Neural cell (in vitro differentiated cells): ENCODE measurements at regions not wholly inside any gene's neighbourhood (a gene's known extent, or its start where the extent isn't known, plus 50 kb on each side); places are given as distances from the start of the nearest gene placed in this dataset.

ENCODE experiments used
- H2AFZ ChIP-seq: fragments of 200-600, 300-800 bp; sonication (generic), shearing (Covaris generic); 2 replicates; pipeline ENCODE4 v1.6.0; 2014; ENCODE audit warnings: low read depth, mild to moderate bottlenecking, antibody characterized with exemption, low read length, moderate library complexity
- H3F3A ChIP-seq: fragments of 200-600 bp; shearing (Covaris generic); 2 replicates; pipeline ENCODE4 v1.6.1; 2016; ENCODE audit warnings: mild to moderate bottlenecking, moderate library complexity, mixed read lengths, antibody characterized with exemption, low read length; ENCODE audit not compliant: insufficient read depth, poor library complexity, severe bottlenecking
- H3K27ac ChIP-seq: fragments of 200-600, 300-800 bp; sonication (generic), shearing (Covaris generic); 2 replicates; pipeline ENCODE4 v1.5.1; 2014; ENCODE audit warnings: mild to moderate bottlenecking, low read length, moderate library complexity
- H3K27me3 ChIP-seq: fragments of 300-800, 200-600 bp; sonication (generic), shearing (Covaris generic); 2 replicates; pipeline ENCODE4 v1.6.0; 2014; ENCODE audit warnings: mild to moderate bottlenecking, low read depth, low read length, moderate library complexity; ENCODE audit not compliant: insufficient read depth
- H3K36me3 ChIP-seq: fragments of 300-800, 200-600 bp; sonication (generic), shearing (Covaris generic); 2 replicates; pipeline ENCODE4 v1.5.1; 2014; ENCODE audit warnings: mild to moderate bottlenecking, antibody characterized with exemption, low read length, moderate library complexity; ENCODE audit not compliant: insufficient read depth
- H3K4me2 ChIP-seq: fragments of 300-800, 200-600 bp; sonication (generic), shearing (Covaris generic); 2 replicates; pipeline ENCODE4 v1.6.0; 2014; ENCODE audit warnings: mild to moderate bottlenecking, low read length
- H3K4me3 ChIP-seq: fragments of 300-800, 200-600 bp; sonication (generic), shearing (Covaris generic); 2 replicates; pipeline ENCODE4 v1.5.1; 2014; ENCODE audit warnings: mild to moderate bottlenecking, low read length, moderate library complexity
- H3K79me2 ChIP-seq: fragments of 200-600 bp; shearing (Covaris generic); replicated peaks from 2 replicates; pipeline ENCODE4 v1.6.0; 2014; ENCODE audit warnings: mild to moderate bottlenecking, low read length, moderate library complexity; ENCODE audit not compliant: insufficient read depth
- H3K9ac ChIP-seq: fragments of 300-800, 200-600 bp; sonication (generic), shearing (Covaris generic); 2 replicates; pipeline ENCODE4 v1.6.1; 2016; ENCODE audit warnings: mild to moderate bottlenecking, low read length, mixed read lengths
- H3K9me2 ChIP-seq: fragments of 200-600 bp; shearing (Covaris generic); 2 replicates; pipeline ENCODE4 v1.6.1; 2016; ENCODE audit warnings: mild to moderate bottlenecking, low read length, mixed read lengths; ENCODE audit not compliant: insufficient read depth
- H3K9me3 ChIP-seq: fragments of 200-600, 300-800 bp; sonication (generic), shearing (Covaris generic); 2 replicates; pipeline ENCODE4 v1.6.1; 2016; ENCODE audit warnings: mild to moderate bottlenecking, mixed run types, low read length, moderate library complexity, mixed read lengths
- H4K20me1 ChIP-seq: fragments of 200-600 bp; shearing (Covaris generic); 2 replicates; pipeline ENCODE4 v1.6.1; 2016; ENCODE audit warnings: mild to moderate bottlenecking, mixed run types; ENCODE audit not compliant: insufficient read depth
- CTCF ChIP-seq: fragments of 450-650 bp; IDR thresholded peaks from 2 replicates; pipeline ENCODE4 v1.5.1; 2014; ENCODE audit warnings: antibody characterized with exemption, mild to moderate bottlenecking, moderate library complexity; ENCODE audit not compliant: poor library complexity, severe bottlenecking
- EP300 ChIP-seq: fragments of 450-650 bp; conservative IDR thresholded peaks from 2 replicates; pipeline ENCODE4 v1.6.1; 2014; ENCODE audit warnings: antibody characterized with exemption, mild to moderate bottlenecking, moderate library complexity; ENCODE audit not compliant: poor library complexity, severe bottlenecking
- EZH2 ChIP-seq: fragments of 200-600, 300-800 bp; shearing (Covaris generic), sonication (generic); IDR thresholded peaks from 2 replicates; pipeline ENCODE4 v1.6.1; 2014; ENCODE audit warnings: antibody characterized with exemption, low read length, borderline replicate concordance, mild to moderate bottlenecking; ENCODE audit not compliant: insufficient read depth, poor library complexity, severe bottlenecking
- MXI1 ChIP-seq: fragments of 450-650 bp; conservative IDR thresholded peaks from 2 replicates; pipeline ENCODE4 v1.6.1; 2014; ENCODE audit warnings: antibody characterized with exemption, mild to moderate bottlenecking; ENCODE audit not compliant: poor library complexity, severe bottlenecking
- POLR2AphosphoS5 ChIP-seq: IDR thresholded peaks from 2 replicates; pipeline ENCODE4 v1.6.1; 2012
- RAD21 ChIP-seq: fragments of 450-650 bp; conservative IDR thresholded peaks from 2 replicates; pipeline ENCODE4 v1.6.1; 2014; ENCODE audit warnings: antibody characterized with exemption, mild to moderate bottlenecking, moderate library complexity
- REST ChIP-seq: IDR thresholded peaks from 2 replicates; pipeline ENCODE4 v1.6.1; 2012; ENCODE audit warnings: borderline replicate concordance
- SMC3 ChIP-seq: fragments of 450-650 bp; conservative IDR thresholded peaks from 2 replicates; pipeline ENCODE4 v1.6.1; 2014; ENCODE audit warnings: antibody characterized with exemption, mild to moderate bottlenecking, moderate library complexity; ENCODE audit not compliant: poor library complexity
- TAF1 ChIP-seq: IDR thresholded peaks from 2 replicates; pipeline ENCODE4 v1.6.1; 2012; ENCODE audit warnings: low read depth

GRCh38 chr14:43640718-43641267 is 866.3 kb downstream of the FSCB start:
- no peaks in the 10 kb centered on the region for H3F3A ChIP-seq
- H4K20me1 ChIP-seq = no peaks in the 10 kb centered on the region
- no peak overlapping the region for H2AFZ ChIP-seq
- no peak overlapping the region for H3K4me2 ChIP-seq
- no peaks in the 10 kb centered on the region for H3K27me3 ChIP-seq
- no peaks in the 10 kb centered on the region for H3K36me3 ChIP-seq
- TF ChIP-seq REST (no peak), EP300 (no peak), MXI1 (no peak), RAD21 (no peak), SMC3 (no peak), CTCF (no peak), EZH2 (no peak), POLR2AphosphoS5 (no peak), TAF1 (no peak)
- no peaks in the 10 kb centered on the region for H3K9me3 ChIP-seq
- H3K79me2 ChIP-seq = no peaks in the 10 kb centered on the region
- H3K27ac ChIP-seq = no peak overlapping the region
- H3K4me3 ChIP-seq = no peak overlapping the region
- H3K9ac ChIP-seq = no peak overlapping the region
- no peaks in the 10 kb centered on the region for H3K9me2 ChIP-seq

- no peaks in the 10 kb centered on the region for H3K27me3 ChIP-seq
- H3K9me3 ChIP-seq = no peaks in the 10 kb centered on the region
- no peak overlapping the region for H3K4me2 ChIP-seq
- no peaks in the 10 kb centered on the region for H3K79me2 ChIP-seq
- H3K4me3 ChIP-seq = no peak overlapping the region
- H4K20me1 ChIP-seq = no peaks in the 10 kb centered on the region
- no peak overlapping the region for H3K9ac ChIP-seq
- no peak overlapping the region for H2AFZ ChIP-seq
- TF ChIP-seq TAF1 = no peak
- TF ChIP-seq CTCF = no peak
- H3F3A ChIP-seq = no peaks in the 10 kb centered on the region
- no peak overlapping the region for H3K27ac ChIP-seq
- no peaks in the 10 kb centered on the region for H3K9me2 ChIP-seq
- H3K36me3 ChIP-seq = no peaks in the 10 kb centered on the region
These were observed 881.8 kb downstream of the FSCB start for GRCh38 chr14:43625294-43625693.
